K562 (cell line): ENCODE measurements at regions not wholly inside any gene's neighbourhood (a gene's known extent, or its start where the extent isn't known, plus 50 kb on each side); places are given as distances from the start of the nearest gene placed in this dataset.
"Not testable (repeated sequence)": the region's sequence is repeated elsewhere in the genome, so short reads cannot be mapped to it uniquely, and the experiment has no call there.

Experiments
- ATAC-seq: fragments of 200-7000 bp; cut with Tn5 transposase; 3 replicates; pipeline ENCODE4 v1.9.1; 2020; ENCODE audit warnings: moderate library complexity
- BruUV-seq: library from RNA; stranded (reverse); fragments of 400-500 nt; replicated peaks from 2 replicates; lab custom pipeline; 2021; lab: Mats Ljungman, UMichigan
- CTCF ChIA-PET: fragments of 300-600 bp; formaldehyde crosslinking; extraction: SDS; loops from one replicate; lab custom pipeline; 2021; ENCODE audit warnings: low intra/inter-chr PET ratio; lab: Yijun Ruan, JAX
- POLR2A ChIA-PET: fragments of 300-600, 350-650 bp; sonication (Branson Sonifier 250); formaldehyde crosslinking; extraction: SDS; loops from one replicate; lab custom pipeline; 2021; ENCODE audit warnings: antibody characterized with exemption, inconsistent platforms; lab: Yijun Ruan, JAX
- DNase-seq, 4 experiments: peaks; one replicate each; pipeline versions ENCODE4 v3.0.0 to v3.0.0-alpha.2; 2011 to 2018; ENCODE audit warnings: low spot score in 3 of 4, mixed read lengths in 3 of 4; ENCODE audit errors: extremely low read depth in 1 of 4
- FAIRE-seq: peaks from 2 replicates; lab custom pipeline; 2011; peaks lifted over from hg19 to GRCh38; lab: Jason Lieb, UNC
- H2AFZ ChIP-seq: 2 replicates; pipeline ENCODE4 v1.6.0; 2011; ENCODE audit warnings: low read depth, low read length, control low read depth, inconsistent platforms
- H3K27ac ChIP-seq: fragments of 200-600 bp; 3 replicates; pipeline ENCODE4 v1.8.0; 2011; ENCODE audit warnings: low read depth, mild to moderate bottlenecking, control low read depth, inconsistent platforms, low read length, moderate library complexity, mixed read lengths; ENCODE audit errors: extremely low read depth
- H3K27me3 ChIP-seq, 2 experiments: fragments of 300-600 bp in 1 of 2; 2 replicates in 1 of 2; 3 replicates in 1 of 2; pipeline versions ENCODE4 v1.6.0 to v1.8.0; 2011; ENCODE audit warnings: inconsistent platforms in 2 of 2, low read length in 2 of 2, mild to moderate bottlenecking in 1 of 2, mixed read lengths in 1 of 2, moderate library complexity in 1 of 2; ENCODE audit not compliant: control insufficient read depth in 2 of 2, insufficient read depth in 2 of 2
- H3K36me3 ChIP-seq: fragments of 300-600 bp; 3 replicates; pipeline ENCODE4 v1.8.0; 2011; ENCODE audit warnings: mild to moderate bottlenecking, low read length, inconsistent platforms; ENCODE audit not compliant: control insufficient read depth, insufficient read depth
- H3K4me1 ChIP-seq, 2 experiments: fragments of 200-600 bp in 1 of 2; replicated peaks in 1 of 2; 2 replicates in 1 of 2; 3 replicates in 1 of 2; pipeline versions ENCODE4 v1.5.1 to v1.8.0; 2011; ENCODE audit warnings: inconsistent platforms in 2 of 2, low read length in 2 of 2, mild to moderate bottlenecking in 1 of 2, mixed read lengths in 1 of 2, moderate library complexity in 1 of 2; ENCODE audit not compliant: control insufficient read depth in 2 of 2, insufficient read depth in 2 of 2
- H3K4me2 ChIP-seq: 2 replicates; pipeline ENCODE4 v1.6.1; 2011; ENCODE audit warnings: low read length, control low read depth, inconsistent platforms, mixed read lengths; ENCODE audit not compliant: insufficient read depth
- H3K4me3 ChIP-seq: fragments of 200-600 bp; sonication (generic), shearing (Covaris generic); 2 replicates; pipeline ENCODE4 v1.5.1; 2016; ENCODE audit warnings: control low read depth, inconsistent platforms
- H3K79me2 ChIP-seq: fragments of 200-600 bp; 3 replicates; pipeline ENCODE4 v1.8.0; 2011; ENCODE audit warnings: low read length, inconsistent platforms; ENCODE audit not compliant: control insufficient read depth, insufficient read depth
- H3K9ac ChIP-seq, 2 experiments: 2 replicates each; pipeline versions ENCODE4 v1.6.0 to v1.6.1; 2011; ENCODE audit warnings: low read depth in 2 of 2, low read length in 2 of 2, control low read depth in 1 of 2, inconsistent platforms in 1 of 2, mild to moderate bottlenecking in 1 of 2, mixed read lengths in 1 of 2; ENCODE audit not compliant: insufficient read depth in 1 of 2
- H3K9me1 ChIP-seq: one replicate; pipeline ENCODE4 v1.6.0; 2011; ENCODE audit warnings: inconsistent platforms, mild to moderate bottlenecking, low read length, moderate library complexity; ENCODE audit not compliant: control insufficient read depth, insufficient read depth
- H3K9me3 ChIP-seq: replicated peaks from 2 replicates; pipeline ENCODE4 v1.5.1; 2011; ENCODE audit warnings: low read depth, low read length, inconsistent platforms; ENCODE audit not compliant: control insufficient read depth, insufficient read depth
- H4K20me1 ChIP-seq: replicated peaks from 2 replicates; pipeline ENCODE4 v1.6.1; 2011; ENCODE audit warnings: low read length, inconsistent platforms, mixed read lengths; ENCODE audit not compliant: control insufficient read depth, insufficient read depth
- ZNF146 ChIP-seq: IDR thresholded peaks from one replicate; pipeline ENCODE4 v1.6.1; 2018; ENCODE audit warnings: missing compliant biosample characterization; ENCODE audit not compliant: unreplicated experiment
- WGBS: fragments of 100-300 bp; shearing (Covaris generic); methylation state at CpG from one replicate; pipeline ENCODE4 v1.1.6; 2016; ENCODE audit warnings: low coverage, mixed read lengths; ENCODE audit not compliant: insufficient coverage; ENCODE audit errors: missing lambda C conversion rate; 5-methylcytosine and 5-hydroxymethylcytosine counted together
- in situ Hi-C: fragments of 300-500 bp; cut with MboI; formaldehyde crosslinking; loops from 4 replicates; pipeline ENCODE4 v1.15.0; 2018; ENCODE audit warnings: inconsistent platforms, mixed read lengths
- intact Hi-C: fragments of 100-400 bp; cut with micrococcal nuclease; formaldehyde crosslinking; loops from 2 replicates; pipeline ENCODE4 v1.14.2; 2022

DNA sequence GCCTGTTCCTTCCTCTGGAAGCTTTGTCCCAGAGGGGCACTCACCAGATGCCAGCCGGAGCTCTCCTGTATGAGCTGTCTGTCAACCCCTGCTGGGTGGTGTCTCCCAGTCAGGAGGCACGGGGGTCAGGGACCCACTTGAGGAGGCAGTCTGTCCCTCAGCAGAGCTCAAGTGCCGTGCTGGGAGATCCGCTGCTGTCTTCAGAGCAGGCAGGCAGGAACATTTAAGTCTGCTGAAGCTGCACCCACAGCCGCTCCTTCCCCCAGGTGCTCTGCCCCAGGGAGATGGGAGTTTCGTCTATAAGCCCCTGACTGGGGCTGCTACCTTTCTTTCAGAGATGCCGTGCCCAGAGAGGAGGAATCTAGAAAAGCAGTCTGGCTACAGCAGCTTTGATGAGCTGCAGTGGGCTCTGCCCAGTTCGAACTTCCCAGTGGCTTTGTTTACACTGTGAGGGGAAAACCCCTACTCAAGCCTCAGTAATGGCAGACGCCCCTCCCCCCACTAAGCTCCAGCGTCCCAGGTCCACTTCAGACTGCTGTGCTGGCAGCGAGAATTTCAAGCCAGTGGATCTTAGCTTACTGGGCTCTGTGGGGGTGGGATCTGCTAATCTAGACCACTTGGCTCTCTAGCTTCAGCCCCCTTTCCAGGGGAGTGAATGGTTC is 61.5 kb upstream of the PRNP start:
- H3K27me3 ChIP-seq, H3K79me2 ChIP-seq, H3K36me3 ChIP-seq, H4K20me1 ChIP-seq, BruUV-seq, intact Hi-C loops, H3K27ac ChIP-seq, H3K9me3 ChIP-seq, ATAC-seq, H3K4me1 ChIP-seq, H3K4me2 ChIP-seq, H3K9me1 ChIP-seq, H3K4me3 ChIP-seq, H3K9ac ChIP-seq, FAIRE-seq, DNase-seq, CTCF ChIA-PET, in situ Hi-C loops, H2AFZ ChIP-seq: not testable (repeated sequence)
- POLR2A ChIA-PET, result interaction anchor here (0.5 to 1.3 kb wide), 2 partner anchors 15 to 682 kb away, joined by 3 to 5 read pairs; no protein-coding TSS in a partner anchor
- WGBS, result 0% methylated on average over 7 of the region's 11 CpGs

DNA sequence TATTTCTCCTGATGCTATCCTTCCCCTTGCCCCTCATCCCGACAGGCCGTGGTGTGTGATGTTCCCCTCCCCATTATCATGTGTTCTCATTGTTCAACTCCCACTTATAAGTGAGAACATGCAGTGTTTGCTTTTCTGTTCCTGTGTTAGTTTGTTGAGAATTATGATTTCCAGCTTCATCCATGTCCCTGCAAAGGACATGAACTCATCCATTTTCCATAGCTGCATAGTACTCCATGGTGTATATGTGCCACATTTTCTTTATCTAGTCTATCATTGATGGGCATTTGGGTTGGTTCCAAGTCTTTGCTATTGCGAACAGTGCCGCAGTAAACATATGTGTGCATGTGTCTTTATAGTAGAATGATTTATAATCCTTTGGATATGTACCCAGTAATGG is 67.1 kb upstream of the PRNP start:
- ATAC-seq, in situ Hi-C loops, FAIRE-seq, H3K36me3 ChIP-seq, H3K79me2 ChIP-seq, H3K4me1 ChIP-seq, intact Hi-C loops, H3K9ac ChIP-seq, H3K4me2 ChIP-seq, POLR2A ChIA-PET, H4K20me1 ChIP-seq, H3K27me3 ChIP-seq, H2AFZ ChIP-seq, H3K9me1 ChIP-seq, H3K9me3 ChIP-seq, H3K4me3 ChIP-seq, H3K27ac ChIP-seq, DNase-seq, BruUV-seq: not testable (repeated sequence)
- CTCF ChIA-PET, result interaction anchor here (0.6 kb wide), 1 partner anchor 27 kb away, joined by 3 read pairs; no protein-coding TSS in a partner anchor
- TF ChIP-seq ZNF146 (CRISPR knock-in tag), result peak; percentile 82
- 19% methylated on average over 4 of the region's 4 CpGs for WGBS
